ENCODE measurements at regions not wholly inside any gene's neighbourhood (a gene's known extent, or its start where the extent isn't known, plus 50 kb on each side); places are given as distances from the start of the nearest gene placed in this dataset.

- Histone ChIP-seq H3K4me1 (ENCODE audit: control insufficient read depth in 1 of 2, insufficient read depth in 2 of 2, low read length in 2 of 2) (no peaks in the 10 kb centered on the region), H3K9me3 (ENCODE audit: control insufficient read depth in 1 of 2, low read length in 2 of 2) (no peaks in the 10 kb centered on the region), H3K4me3 (ENCODE audit: low read depth in 1 of 2, low read length in 2 of 2) (no peak overlapping the region), H3K36me3 (ENCODE audit: control insufficient read depth in 1 of 2, insufficient read depth in 2 of 2, low read length in 2 of 2) (no peaks in the 10 kb centered on the region), H3K9ac (ENCODE audit: low read depth in 1 of 2, low read length in 2 of 2) (no peak overlapping the region), H3K27me3 (ENCODE audit: control insufficient read depth in 1 of 2, insufficient read depth in 2 of 2, low read length in 2 of 2) (peaks cover 2% of the 10 kb centered on the region in 2 donors), H3K27ac (ENCODE audit: low read depth, low read length) (no peak overlapping the region)
Measured at GRCh38 chr1:42047508-42047880, 105.7 kb upstream of the GUCA2B start.

DNA sequence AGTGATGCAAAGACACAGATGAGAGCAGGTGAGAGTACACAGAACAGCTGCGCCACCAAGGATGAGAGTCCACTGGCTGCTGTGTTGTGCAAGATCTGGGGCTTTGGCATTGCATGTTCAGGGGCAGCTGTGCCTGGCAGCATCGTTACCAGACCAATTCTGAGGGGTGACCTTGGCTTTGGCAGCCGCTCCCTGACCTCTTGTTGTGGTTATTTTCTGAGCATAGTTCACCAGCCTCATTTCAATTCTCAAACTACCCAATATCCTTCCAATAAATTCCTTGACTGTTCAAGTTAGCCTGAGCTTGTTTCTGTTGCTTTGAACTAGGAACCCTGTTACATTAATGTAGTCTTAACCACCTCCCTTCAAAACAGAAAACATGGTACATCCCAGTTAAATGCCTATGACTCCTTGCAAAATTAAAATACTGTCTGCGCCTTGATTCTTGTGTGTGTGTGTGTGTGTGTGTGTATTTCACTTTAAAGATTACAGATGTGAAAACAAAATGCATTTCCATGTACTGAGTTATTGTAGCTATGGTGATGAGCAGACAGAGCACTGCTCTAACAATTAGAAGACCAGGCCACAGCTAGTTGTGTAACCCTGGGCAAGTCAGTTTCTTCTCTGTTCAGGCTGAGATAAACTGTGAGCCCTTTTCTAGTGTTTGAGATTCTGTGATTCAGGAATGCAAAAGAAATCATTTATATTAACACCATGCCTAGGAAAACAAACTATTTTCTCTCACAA is 106.3 kb upstream of the GUCA2B start:
- Histone ChIP-seq H3K9me3 (ENCODE audit: control insufficient read depth in 1 of 2, low read length in 2 of 2) (no peaks in the 10 kb centered on the region), H3K9ac (ENCODE audit: low read depth in 1 of 2, low read length in 2 of 2) (no peak overlapping the region), H3K4me3 (ENCODE audit: low read depth in 1 of 2, low read length in 2 of 2) (no peak overlapping the region), H3K4me1 (ENCODE audit: control insufficient read depth in 1 of 2, insufficient read depth in 2 of 2, low read length in 2 of 2) (no peaks in the 10 kb centered on the region), H3K27ac (ENCODE audit: low read depth, low read length) (no peak overlapping the region), H3K36me3 (ENCODE audit: control insufficient read depth in 1 of 2, insufficient read depth in 2 of 2, low read length in 2 of 2) (no peaks in the 10 kb centered on the region), H3K27me3 (ENCODE audit: control insufficient read depth in 1 of 2, insufficient read depth in 2 of 2, low read length in 2 of 2) (peaks cover 2% of the 10 kb centered on the region in 2 donors)

DNA sequence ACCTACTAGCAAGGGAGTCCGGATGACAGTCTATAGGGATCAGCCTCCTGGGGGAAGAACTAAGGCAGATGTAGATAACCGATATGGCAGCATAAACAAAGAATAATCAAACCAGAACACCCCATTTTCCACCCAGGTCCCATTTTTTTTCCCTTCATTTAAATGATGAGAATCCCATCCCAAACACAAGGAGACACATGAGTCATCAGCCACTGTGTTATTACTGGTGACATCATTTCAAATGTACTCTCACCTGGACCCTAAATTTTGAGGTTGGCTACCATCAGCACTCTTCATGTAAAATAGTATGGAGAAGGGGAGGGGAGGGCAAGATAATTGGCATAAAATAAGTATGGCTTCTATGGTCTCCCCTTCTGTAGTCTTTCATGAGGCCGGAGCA is 108.9 kb upstream of the GUCA2B start:
- Histone ChIP-seq H3K27ac (ENCODE audit: low read depth, low read length) (no peak overlapping the region), H3K9me3 (ENCODE audit: control insufficient read depth in 1 of 2, low read length in 2 of 2) (no peaks in the 10 kb centered on the region), H3K36me3 (ENCODE audit: control insufficient read depth in 1 of 2, insufficient read depth in 2 of 2, low read length in 2 of 2) (no peaks in the 10 kb centered on the region), H3K4me1 (ENCODE audit: control insufficient read depth in 1 of 2, insufficient read depth in 2 of 2, low read length in 2 of 2) (no peaks in the 10 kb centered on the region), H3K4me3 (ENCODE audit: low read depth in 1 of 2, low read length in 2 of 2) (no peak overlapping the region), H3K9ac (ENCODE audit: low read depth in 1 of 2, low read length in 2 of 2) (no peak overlapping the region), H3K27me3 (ENCODE audit: control insufficient read depth in 1 of 2, insufficient read depth in 2 of 2, low read length in 2 of 2) (peaks cover 0 to 2% of the 10 kb centered on the region in 2 donors)

DNA sequence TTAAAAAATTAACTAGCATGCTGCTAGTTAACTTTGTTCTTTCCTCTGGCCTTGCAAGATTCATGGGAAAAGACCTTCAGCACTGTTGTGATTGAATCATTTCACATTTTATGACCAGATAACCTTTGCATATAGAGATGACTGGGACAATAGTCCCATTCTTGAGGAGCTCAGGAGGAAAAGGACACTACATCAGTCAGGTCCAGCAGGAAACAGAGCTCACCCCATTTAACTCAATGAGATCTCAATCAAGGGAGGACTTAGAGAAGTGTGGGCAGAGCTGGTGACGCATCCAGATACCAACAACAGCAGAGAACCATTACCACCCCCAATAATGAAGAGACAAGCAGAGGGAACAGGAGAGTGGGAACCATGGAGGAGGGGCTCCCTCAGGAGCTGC is 109.4 kb upstream of the GUCA2B start:
- H3K27ac ChIP-seq (ENCODE audit: low read depth, low read length): no peak overlapping the region
- H3K9ac ChIP-seq (ENCODE audit: low read depth in 1 of 2, low read length in 2 of 2): no peak overlapping the region
- no peaks in the 10 kb centered on the region for H3K4me1 ChIP-seq (ENCODE audit: control insufficient read depth in 1 of 2, insufficient read depth in 2 of 2, low read length in 2 of 2)
- H3K27me3 ChIP-seq (ENCODE audit: control insufficient read depth in 1 of 2, insufficient read depth in 2 of 2, low read length in 2 of 2): peaks cover 0 to 2% of the 10 kb centered on the region in 2 donors
- H3K4me3 ChIP-seq (ENCODE audit: low read depth in 1 of 2, low read length in 2 of 2): no peak overlapping the region
- H3K9me3 ChIP-seq (ENCODE audit: control insufficient read depth in 1 of 2, low read length in 2 of 2): no peaks in the 10 kb centered on the region
- H3K36me3 ChIP-seq (ENCODE audit: control insufficient read depth in 1 of 2, insufficient read depth in 2 of 2, low read length in 2 of 2): no peaks in the 10 kb centered on the region

GRCh38 chr1:42043182-42043581 is 110.0 kb upstream of the GUCA2B start:
- Histone ChIP-seq H3K9me3 (ENCODE audit: control insufficient read depth in 1 of 2, low read length in 2 of 2) (no peaks in the 10 kb centered on the region), H3K27me3 (ENCODE audit: control insufficient read depth in 1 of 2, insufficient read depth in 2 of 2, low read length in 2 of 2) (peaks cover 0 to 2% of the 10 kb centered on the region in 2 donors), H3K27ac (ENCODE audit: low read depth, low read length) (no peak overlapping the region), H3K36me3 (ENCODE audit: control insufficient read depth in 1 of 2, insufficient read depth in 2 of 2, low read length in 2 of 2) (no peaks in the 10 kb centered on the region), H3K9ac (ENCODE audit: low read depth in 1 of 2, low read length in 2 of 2) (no peak overlapping the region), H3K4me1 (ENCODE audit: control insufficient read depth in 1 of 2, insufficient read depth in 2 of 2, low read length in 2 of 2) (no peaks in the 10 kb centered on the region), H3K4me3 (ENCODE audit: low read depth in 1 of 2, low read length in 2 of 2) (no peak overlapping the region)

- Histone ChIP-seq H3K27ac (ENCODE audit: low read depth, low read length) (no peak overlapping the region), H3K27me3 (ENCODE audit: control insufficient read depth in 1 of 2, insufficient read depth in 2 of 2, low read length in 2 of 2) (no peaks in the 10 kb centered on the region), H3K9ac (ENCODE audit: low read depth in 1 of 2, low read length in 2 of 2) (no peak overlapping the region), H3K36me3 (ENCODE audit: control insufficient read depth in 1 of 2, insufficient read depth in 2 of 2, low read length in 2 of 2) (no peaks in the 10 kb centered on the region), H3K4me3 (ENCODE audit: low read depth in 1 of 2, low read length in 2 of 2) (no peak overlapping the region), H3K4me1 (ENCODE audit: control insufficient read depth in 1 of 2, insufficient read depth in 2 of 2, low read length in 2 of 2) (peaks cover 3 to 4% of the 10 kb centered on the region in 2 donors), H3K9me3 (ENCODE audit: control insufficient read depth in 1 of 2, low read length in 2 of 2) (no peaks in the 10 kb centered on the region)
Measured at GRCh38 chr1:42041031-42041430, 112.2 kb upstream of the GUCA2B start.

- H3K9me3 ChIP-seq (ENCODE audit: control insufficient read depth in 1 of 2, low read length in 2 of 2): no peaks in the 10 kb centered on the region
- H3K9ac ChIP-seq (ENCODE audit: low read depth in 1 of 2, low read length in 2 of 2): no peak overlapping the region
- no peaks in the 10 kb centered on the region for H3K27me3 ChIP-seq (ENCODE audit: control insufficient read depth in 1 of 2, insufficient read depth in 2 of 2, low read length in 2 of 2)
- no peak overlapping the region for H3K27ac ChIP-seq (ENCODE audit: low read depth, low read length)
- peaks cover 3 to 4% of the 10 kb centered on the region in 2 donors for H3K4me1 ChIP-seq (ENCODE audit: control insufficient read depth in 1 of 2, insufficient read depth in 2 of 2, low read length in 2 of 2)
- no peak overlapping the region for H3K4me3 ChIP-seq (ENCODE audit: low read depth in 1 of 2, low read length in 2 of 2)
- H3K36me3 ChIP-seq (ENCODE audit: control insufficient read depth in 1 of 2, insufficient read depth in 2 of 2, low read length in 2 of 2): no peaks in the 10 kb centered on the region
Measured at GRCh38 chr1:42040159-42040558, 113.1 kb upstream of the GUCA2B start.

DNA sequence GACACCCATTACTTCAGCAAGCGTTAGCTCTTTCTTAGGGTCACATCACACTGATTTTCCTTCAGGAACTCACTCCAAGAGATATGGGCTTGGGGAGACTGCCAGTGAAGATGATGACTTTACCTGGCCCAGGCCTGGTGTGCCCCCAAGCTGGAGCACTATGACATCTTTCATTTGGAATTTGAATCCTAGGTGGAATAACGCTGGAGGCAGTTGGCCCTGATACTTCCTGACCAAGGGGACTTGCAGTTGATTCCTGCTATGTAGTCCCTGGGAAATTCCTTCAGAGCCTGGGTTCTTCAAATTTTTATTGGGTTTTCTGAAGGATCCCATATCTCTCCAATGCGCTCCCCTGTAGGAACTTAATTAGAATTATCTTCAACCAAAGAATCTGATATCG is 114.9 kb upstream of the GUCA2B start:
- Histone ChIP-seq H3K9me3 (ENCODE audit: control insufficient read depth in 1 of 2, low read length in 2 of 2) (no peaks in the 10 kb centered on the region), H3K9ac (ENCODE audit: low read depth in 1 of 2, low read length in 2 of 2) (no peak overlapping the region), H3K27me3 (ENCODE audit: control insufficient read depth in 1 of 2, insufficient read depth in 2 of 2, low read length in 2 of 2) (no peaks in the 10 kb centered on the region), H3K4me3 (ENCODE audit: low read depth in 1 of 2, low read length in 2 of 2) (no peak overlapping the region), H3K36me3 (ENCODE audit: control insufficient read depth in 1 of 2, insufficient read depth in 2 of 2, low read length in 2 of 2) (no peaks in the 10 kb centered on the region), H3K27ac (ENCODE audit: low read depth, low read length) (no peak overlapping the region), H3K4me1 (ENCODE audit: control insufficient read depth in 1 of 2, insufficient read depth in 2 of 2, low read length in 2 of 2) (peaks cover 12 to 17% of the 10 kb centered on the region in 2 donors)

GRCh38 chr1:42037586-42037985 is 115.6 kb upstream of the GUCA2B start:
- no peaks in the 10 kb centered on the region for H3K9me3 ChIP-seq (ENCODE audit: control insufficient read depth in 1 of 2, low read length in 2 of 2)
- H3K9ac ChIP-seq (ENCODE audit: low read depth in 1 of 2, low read length in 2 of 2): no peak overlapping the region
- H3K4me3 ChIP-seq (ENCODE audit: low read depth in 1 of 2, low read length in 2 of 2): no peak overlapping the region
- H3K4me1 ChIP-seq (ENCODE audit: control insufficient read depth in 1 of 2, insufficient read depth in 2 of 2, low read length in 2 of 2): peaks cover 12 to 17% of the 10 kb centered on the region in 2 donors
- no peaks in the 10 kb centered on the region for H3K36me3 ChIP-seq (ENCODE audit: control insufficient read depth in 1 of 2, insufficient read depth in 2 of 2, low read length in 2 of 2)
- H3K27me3 ChIP-seq (ENCODE audit: control insufficient read depth in 1 of 2, insufficient read depth in 2 of 2, low read length in 2 of 2): no peaks in the 10 kb centered on the region
- no peak overlapping the region for H3K27ac ChIP-seq (ENCODE audit: low read depth, low read length)

DNA sequence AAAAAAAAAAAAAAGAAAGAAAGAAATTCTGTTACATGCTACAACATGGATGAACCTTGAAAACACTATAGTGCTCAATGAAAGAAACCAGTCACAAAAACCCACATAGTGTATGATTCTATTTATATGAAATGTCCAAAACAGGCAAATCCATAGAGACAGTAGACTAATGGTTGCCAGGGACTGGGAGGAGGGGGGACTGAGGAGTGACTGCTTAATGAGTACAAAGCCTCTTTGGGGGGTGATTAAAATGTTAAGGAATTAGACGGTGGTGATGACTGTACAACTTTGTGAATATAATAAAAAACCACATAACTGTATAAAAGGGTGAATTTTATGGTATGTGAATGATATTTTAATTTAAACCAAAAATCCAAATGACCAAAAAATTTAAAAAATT is 116.0 kb upstream of the GUCA2B start:
- no peaks in the 10 kb centered on the region for H3K36me3 ChIP-seq (ENCODE audit: control insufficient read depth in 1 of 2, insufficient read depth in 2 of 2, low read length in 2 of 2)
- H3K4me1 ChIP-seq (ENCODE audit: control insufficient read depth in 1 of 2, insufficient read depth in 2 of 2, low read length in 2 of 2): peaks cover 12 to 17% of the 10 kb centered on the region in 2 donors
- H3K4me3 ChIP-seq (ENCODE audit: low read depth in 1 of 2, low read length in 2 of 2): no peak overlapping the region
- no peaks in the 10 kb centered on the region for H3K27me3 ChIP-seq (ENCODE audit: control insufficient read depth in 1 of 2, insufficient read depth in 2 of 2, low read length in 2 of 2)
- no peak overlapping the region for H3K27ac ChIP-seq (ENCODE audit: low read depth, low read length)
- no peaks in the 10 kb centered on the region for H3K9me3 ChIP-seq (ENCODE audit: control insufficient read depth in 1 of 2, low read length in 2 of 2)
- H3K9ac ChIP-seq (ENCODE audit: low read depth in 1 of 2, low read length in 2 of 2): no peak overlapping the region

Measured in duodenal mucosa (tissue), 2 donors.